HG02981 (cell line): ENCODE measurements at regions not wholly inside any gene's neighbourhood (a gene's known extent, or its start where the extent isn't known, plus 50 kb on each side); places are given as distances from the start of the nearest gene placed in this dataset.

ENCODE experiments used
- ATAC-seq: cut with Tn5 transposase; IDR thresholded peaks from one replicate; pipeline ENCODE4 v1.9.1; 2021; ENCODE audit warnings: mild to moderate bottlenecking, moderate library complexity; ENCODE audit not compliant: unreplicated experiment

- ATAC-seq = no peak
Measured at GRCh38 chr11:104462341-104462740, 298.4 kb upstream of the PDGFD start.

- ATAC-seq = no peak
Measured at GRCh38 chr11:104451197-104451893, 287.4 kb upstream of the PDGFD start.

- no peak for ATAC-seq
Measured at GRCh38 chr11:104443387-104443786, 279.4 kb upstream of the PDGFD start.

GRCh38 chr11:104442321-104442720, 278.4 kb upstream of the PDGFD start:
- no peak for ATAC-seq

- no peak for ATAC-seq
Measured at GRCh38 chr11:104435494-104435893, 271.5 kb upstream of the PDGFD start.

GRCh38 chr11:104433751-104434150, 269.8 kb upstream of the PDGFD start:
- ATAC-seq = no peak

GRCh38 chr11:104432981-104433380, 269.0 kb upstream of the PDGFD start:
- ATAC-seq = no peak

- no peak for ATAC-seq
Measured at GRCh38 chr11:104432526-104432925, 268.6 kb upstream of the PDGFD start.

GRCh38 chr11:104422324-104422944, 258.5 kb upstream of the PDGFD start:
- no peak for ATAC-seq

GRCh38 chr11:104410336-104410735, 246.4 kb upstream of the PDGFD start:
- no peak for ATAC-seq

GRCh38 chr11:104408630-104409029, 244.7 kb upstream of the PDGFD start:
- ATAC-seq = no peak

GRCh38 chr11:104405277-104405676, 241.3 kb upstream of the PDGFD start:
- no peak for ATAC-seq

GRCh38 chr11:104404231-104405175, 240.6 kb upstream of the PDGFD start:
- ATAC-seq = no peak

GRCh38 chr11:104402812-104403521, 239.0 kb upstream of the PDGFD start:
- no peak for ATAC-seq

GRCh38 chr11:104394508-104394907, 230.6 kb upstream of the PDGFD start:
- no peak for ATAC-seq

GRCh38 chr11:104390651-104391050, 226.7 kb upstream of the PDGFD start:
- ATAC-seq = no peak

- no peak for ATAC-seq
Measured at GRCh38 chr11:104385884-104386283, 221.9 kb upstream of the PDGFD start.

GRCh38 chr11:104380358-104380757, 216.4 kb upstream of the PDGFD start:
- no peak for ATAC-seq

GRCh38 chr11:104372111-104372510, 208.2 kb upstream of the PDGFD start:
- ATAC-seq = no peak

- no peak for ATAC-seq
Measured at GRCh38 chr11:104370478-104370877, 206.5 kb upstream of the PDGFD start.

- no peak for ATAC-seq
Measured at GRCh38 chr11:104369761-104370160, 205.8 kb upstream of the PDGFD start.
